Neural cell (in vitro differentiated cells): ENCODE measurements at regions not wholly inside any gene's neighbourhood (a gene's known extent, or its start where the extent isn't known, plus 50 kb on each side); places are given as distances from the start of the nearest gene placed in this dataset.

Source experiments
- EP300 ChIP-seq: fragments of 450-650 bp; conservative IDR thresholded peaks from 2 replicates; pipeline ENCODE4 v1.6.1; 2014; ENCODE audit warnings: antibody characterized with exemption, mild to moderate bottlenecking, moderate library complexity; ENCODE audit not compliant: poor library complexity, severe bottlenecking
- EZH2 ChIP-seq: fragments of 200-600, 300-800 bp; shearing (Covaris generic), sonication (generic); IDR thresholded peaks from 2 replicates; pipeline ENCODE4 v1.6.1; 2014; ENCODE audit warnings: antibody characterized with exemption, low read length, borderline replicate concordance, mild to moderate bottlenecking; ENCODE audit not compliant: insufficient read depth, poor library complexity, severe bottlenecking
- MXI1 ChIP-seq: fragments of 450-650 bp; conservative IDR thresholded peaks from 2 replicates; pipeline ENCODE4 v1.6.1; 2014; ENCODE audit warnings: antibody characterized with exemption, mild to moderate bottlenecking; ENCODE audit not compliant: poor library complexity, severe bottlenecking
- POLR2AphosphoS5 ChIP-seq: IDR thresholded peaks from 2 replicates; pipeline ENCODE4 v1.6.1; 2012
- RAD21 ChIP-seq: fragments of 450-650 bp; conservative IDR thresholded peaks from 2 replicates; pipeline ENCODE4 v1.6.1; 2014; ENCODE audit warnings: antibody characterized with exemption, mild to moderate bottlenecking, moderate library complexity
- SMC3 ChIP-seq: fragments of 450-650 bp; conservative IDR thresholded peaks from 2 replicates; pipeline ENCODE4 v1.6.1; 2014; ENCODE audit warnings: antibody characterized with exemption, mild to moderate bottlenecking, moderate library complexity; ENCODE audit not compliant: poor library complexity
- TAF1 ChIP-seq: IDR thresholded peaks from 2 replicates; pipeline ENCODE4 v1.6.1; 2012; ENCODE audit warnings: low read depth
- TF ChIP-seq, protein P1 (sequence below): IDR thresholded peaks from 2 replicates; pipeline ENCODE4 v1.6.1; 2012; ENCODE audit warnings: borderline replicate concordance
- TF ChIP-seq, protein P2 (sequence below): fragments of 450-650 bp; IDR thresholded peaks from 2 replicates; pipeline ENCODE4 v1.5.1; 2014; ENCODE audit warnings: antibody characterized with exemption, mild to moderate bottlenecking, moderate library complexity; ENCODE audit not compliant: poor library complexity, severe bottlenecking

DNA sequence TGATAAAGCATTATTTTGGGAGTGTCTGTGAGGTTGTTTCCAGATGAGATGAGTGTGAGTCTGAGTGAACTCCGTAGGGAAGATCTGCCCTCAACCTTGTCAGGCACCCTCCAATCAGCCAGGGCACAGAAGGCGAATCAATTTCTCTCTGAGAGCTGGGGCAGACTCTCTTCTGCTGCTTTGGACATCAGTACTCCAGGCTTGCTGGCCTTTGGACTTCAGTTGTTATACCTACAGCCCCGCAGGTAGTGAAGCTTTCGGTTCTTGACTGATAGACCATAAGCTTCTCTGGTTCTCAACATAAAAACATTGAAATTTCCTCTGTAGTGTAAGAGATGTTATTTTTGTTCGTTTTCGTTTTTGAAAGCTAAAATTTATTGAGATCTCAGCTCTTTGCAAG lies 71.4 kb downstream of the MAFB start:
- TF ChIP-seq, protein P1, sequence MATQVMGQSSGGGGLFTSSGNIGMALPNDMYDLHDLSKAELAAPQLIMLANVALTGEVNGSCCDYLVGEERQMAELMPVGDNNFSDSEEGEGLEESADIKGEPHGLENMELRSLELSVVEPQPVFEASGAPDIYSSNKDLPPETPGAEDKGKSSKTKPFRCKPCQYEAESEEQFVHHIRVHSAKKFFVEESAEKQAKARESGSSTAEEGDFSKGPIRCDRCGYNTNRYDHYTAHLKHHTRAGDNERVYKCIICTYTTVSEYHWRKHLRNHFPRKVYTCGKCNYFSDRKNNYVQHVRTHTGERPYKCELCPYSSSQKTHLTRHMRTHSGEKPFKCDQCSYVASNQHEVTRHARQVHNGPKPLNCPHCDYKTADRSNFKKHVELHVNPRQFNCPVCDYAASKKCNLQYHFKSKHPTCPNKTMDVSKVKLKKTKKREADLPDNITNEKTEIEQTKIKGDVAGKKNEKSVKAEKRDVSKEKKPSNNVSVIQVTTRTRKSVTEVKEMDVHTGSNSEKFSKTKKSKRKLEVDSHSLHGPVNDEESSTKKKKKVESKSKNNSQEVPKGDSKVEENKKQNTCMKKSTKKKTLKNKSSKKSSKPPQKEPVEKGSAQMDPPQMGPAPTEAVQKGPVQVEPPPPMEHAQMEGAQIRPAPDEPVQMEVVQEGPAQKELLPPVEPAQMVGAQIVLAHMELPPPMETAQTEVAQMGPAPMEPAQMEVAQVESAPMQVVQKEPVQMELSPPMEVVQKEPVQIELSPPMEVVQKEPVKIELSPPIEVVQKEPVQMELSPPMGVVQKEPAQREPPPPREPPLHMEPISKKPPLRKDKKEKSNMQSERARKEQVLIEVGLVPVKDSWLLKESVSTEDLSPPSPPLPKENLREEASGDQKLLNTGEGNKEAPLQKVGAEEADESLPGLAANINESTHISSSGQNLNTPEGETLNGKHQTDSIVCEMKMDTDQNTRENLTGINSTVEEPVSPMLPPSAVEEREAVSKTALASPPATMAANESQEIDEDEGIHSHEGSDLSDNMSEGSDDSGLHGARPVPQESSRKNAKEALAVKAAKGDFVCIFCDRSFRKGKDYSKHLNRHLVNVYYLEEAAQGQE: no peak
- TF ChIP-seq, protein P2, sequence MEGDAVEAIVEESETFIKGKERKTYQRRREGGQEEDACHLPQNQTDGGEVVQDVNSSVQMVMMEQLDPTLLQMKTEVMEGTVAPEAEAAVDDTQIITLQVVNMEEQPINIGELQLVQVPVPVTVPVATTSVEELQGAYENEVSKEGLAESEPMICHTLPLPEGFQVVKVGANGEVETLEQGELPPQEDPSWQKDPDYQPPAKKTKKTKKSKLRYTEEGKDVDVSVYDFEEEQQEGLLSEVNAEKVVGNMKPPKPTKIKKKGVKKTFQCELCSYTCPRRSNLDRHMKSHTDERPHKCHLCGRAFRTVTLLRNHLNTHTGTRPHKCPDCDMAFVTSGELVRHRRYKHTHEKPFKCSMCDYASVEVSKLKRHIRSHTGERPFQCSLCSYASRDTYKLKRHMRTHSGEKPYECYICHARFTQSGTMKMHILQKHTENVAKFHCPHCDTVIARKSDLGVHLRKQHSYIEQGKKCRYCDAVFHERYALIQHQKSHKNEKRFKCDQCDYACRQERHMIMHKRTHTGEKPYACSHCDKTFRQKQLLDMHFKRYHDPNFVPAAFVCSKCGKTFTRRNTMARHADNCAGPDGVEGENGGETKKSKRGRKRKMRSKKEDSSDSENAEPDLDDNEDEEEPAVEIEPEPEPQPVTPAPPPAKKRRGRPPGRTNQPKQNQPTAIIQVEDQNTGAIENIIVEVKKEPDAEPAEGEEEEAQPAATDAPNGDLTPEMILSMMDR: no peak
- TF ChIP-seq EP300 (no peak), EZH2 (no peak), POLR2AphosphoS5 (no peak), SMC3 (no peak), TAF1 (no peak), MXI1 (no peak), RAD21 (no peak)
